BJ (cell line): ENCODE measurements at regions not wholly inside any gene's neighbourhood (a gene's known extent, or its start where the extent isn't known, plus 50 kb on each side); places are given as distances from the start of the nearest gene placed in this dataset.
"Not testable (repeated sequence)": the region's sequence is repeated elsewhere in the genome, so short reads cannot be mapped to it uniquely, and the experiment has no call there.

Experiments
- CTCF ChIA-PET: fragments of 350-600 bp; formaldehyde crosslinking; extraction: SDS; loops from one replicate; lab custom pipeline; 2021; ENCODE audit warnings: antibody characterized with exemption, inconsistent platforms; lab: Yijun Ruan, JAX
- POLR2A ChIA-PET: fragments of 300-600 bp; sonication (Branson Sonifier 250); formaldehyde crosslinking; extraction: SDS; loops from one replicate; lab custom pipeline; 2021; ENCODE audit warnings: antibody characterized with exemption; lab: Charles Lee
- DNase-seq: peaks from one replicate; pipeline ENCODE4 v3.0.0-alpha.2; 2011; ENCODE audit warnings: low read depth
- H3K27me3 ChIP-seq: 2 replicates; pipeline ENCODE4 v1.6.0; 2011; ENCODE audit warnings: low read length; ENCODE audit not compliant: control insufficient read depth, insufficient read depth
- H3K36me3 ChIP-seq: 2 replicates; pipeline ENCODE4 v1.5.1; 2011; ENCODE audit warnings: low read length; ENCODE audit not compliant: control insufficient read depth, insufficient read depth
- H3K4me3 ChIP-seq: 2 replicates; pipeline ENCODE4 v1.5.1; 2011; ENCODE audit warnings: low read depth, mild to moderate bottlenecking, control low read depth, low read length
- TF ChIP-seq, protein P1 (sequence below): IDR thresholded peaks from 2 replicates; pipeline ENCODE4 v1.5.1; 2011; ENCODE audit warnings: low read depth, mild to moderate bottlenecking, control low read depth, inconsistent platforms, low read length, moderate library complexity; ENCODE audit not compliant: insufficient read depth

DNA sequence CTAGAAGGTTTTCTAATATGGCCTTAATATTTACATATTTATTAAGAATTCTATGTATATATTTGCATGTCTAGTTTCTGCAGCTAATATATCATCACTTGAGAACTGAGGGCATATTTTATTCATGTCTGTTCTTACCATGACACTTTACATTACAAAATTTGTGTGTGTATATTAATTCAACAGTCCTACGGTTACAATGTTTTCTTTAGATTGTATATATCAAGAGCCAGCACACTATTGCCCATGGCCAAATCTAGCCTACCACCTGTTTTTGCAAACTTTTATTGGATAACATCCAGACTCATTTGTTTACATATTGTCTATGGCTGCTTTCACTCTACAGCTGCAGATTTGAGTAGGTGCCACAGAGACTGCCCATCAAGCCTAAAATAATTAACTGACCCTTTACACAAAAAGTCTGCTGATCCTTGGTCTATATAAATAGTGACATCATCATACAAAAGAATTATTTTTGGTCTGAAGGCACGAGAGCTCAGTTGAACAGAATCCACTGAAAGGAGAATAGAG is 577.4 kb upstream of the PBX1 start:
- Histone ChIP-seq H3K27me3 (no peaks in the 10 kb centered on the region), H3K36me3 (no peaks in the 10 kb centered on the region), H3K4me3 (no peak overlapping the region)
- CTCF ChIA-PET, result interaction anchor here (0.8 kb wide), 1 partner anchor 17 kb away, joined by 3 read pairs; no protein-coding TSS in a partner anchor
- DNase-seq, result no peak
- POLR2A ChIA-PET, result no interaction called here
- TF ChIP-seq, protein P1, sequence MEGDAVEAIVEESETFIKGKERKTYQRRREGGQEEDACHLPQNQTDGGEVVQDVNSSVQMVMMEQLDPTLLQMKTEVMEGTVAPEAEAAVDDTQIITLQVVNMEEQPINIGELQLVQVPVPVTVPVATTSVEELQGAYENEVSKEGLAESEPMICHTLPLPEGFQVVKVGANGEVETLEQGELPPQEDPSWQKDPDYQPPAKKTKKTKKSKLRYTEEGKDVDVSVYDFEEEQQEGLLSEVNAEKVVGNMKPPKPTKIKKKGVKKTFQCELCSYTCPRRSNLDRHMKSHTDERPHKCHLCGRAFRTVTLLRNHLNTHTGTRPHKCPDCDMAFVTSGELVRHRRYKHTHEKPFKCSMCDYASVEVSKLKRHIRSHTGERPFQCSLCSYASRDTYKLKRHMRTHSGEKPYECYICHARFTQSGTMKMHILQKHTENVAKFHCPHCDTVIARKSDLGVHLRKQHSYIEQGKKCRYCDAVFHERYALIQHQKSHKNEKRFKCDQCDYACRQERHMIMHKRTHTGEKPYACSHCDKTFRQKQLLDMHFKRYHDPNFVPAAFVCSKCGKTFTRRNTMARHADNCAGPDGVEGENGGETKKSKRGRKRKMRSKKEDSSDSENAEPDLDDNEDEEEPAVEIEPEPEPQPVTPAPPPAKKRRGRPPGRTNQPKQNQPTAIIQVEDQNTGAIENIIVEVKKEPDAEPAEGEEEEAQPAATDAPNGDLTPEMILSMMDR, result no peak

DNA sequence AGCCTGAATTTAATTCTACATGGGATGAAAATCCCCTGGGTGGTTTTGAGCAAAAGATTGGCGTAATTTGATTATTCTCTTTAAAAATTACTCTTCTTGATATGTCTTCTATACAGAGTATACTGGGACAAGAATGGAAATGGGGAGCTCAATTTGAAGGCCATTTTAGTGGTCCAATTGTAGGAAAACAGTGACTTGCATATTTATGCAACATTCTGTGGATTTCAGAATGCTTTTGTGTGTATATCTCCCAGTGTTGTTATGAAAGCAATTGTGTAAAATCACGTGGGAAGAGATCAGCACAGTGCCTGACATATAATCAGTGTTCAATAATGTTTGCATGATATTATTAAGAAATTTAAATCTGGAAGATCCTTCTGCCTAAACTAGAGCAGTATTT is 575.9 kb upstream of the PBX1 start:
- Histone ChIP-seq H3K4me3 (no peak overlapping the region), H3K27me3 (no peaks in the 10 kb centered on the region), H3K36me3 (no peaks in the 10 kb centered on the region)
- POLR2A ChIA-PET, result no interaction called here
- CTCF ChIA-PET, result no interaction called here
- TF ChIP-seq, protein P1, result no peak
- DNase-seq, result no peak

DNA sequence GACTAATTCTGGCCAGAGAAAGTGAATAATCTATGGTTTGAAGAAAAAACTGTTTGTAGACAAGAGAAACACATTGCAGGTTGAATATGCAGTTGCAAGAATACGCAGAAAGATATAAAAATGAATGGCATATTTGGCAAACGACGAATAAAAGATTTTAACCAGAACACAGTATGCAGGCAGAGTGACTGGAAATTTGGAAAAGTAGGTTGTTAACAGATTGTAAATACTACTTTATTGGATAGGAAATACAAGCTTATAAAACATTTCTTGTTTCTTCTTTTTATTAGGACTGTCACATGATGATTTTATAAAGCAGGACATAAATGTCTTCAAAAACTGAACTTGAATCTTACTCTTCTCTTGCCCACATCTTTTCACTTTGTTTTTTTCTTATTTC is 573.3 kb upstream of the PBX1 start:
- TF ChIP-seq, protein P1, result no peak
- ChIA-PET CTCF (no interaction called here), POLR2A (no interaction called here)
- DNase-seq, result no peak
- H3K36me3 ChIP-seq, result no peaks in the 10 kb centered on the region
- H3K4me3 ChIP-seq, result no peak overlapping the region
- no peaks in the 10 kb centered on the region for H3K27me3 ChIP-seq

DNA sequence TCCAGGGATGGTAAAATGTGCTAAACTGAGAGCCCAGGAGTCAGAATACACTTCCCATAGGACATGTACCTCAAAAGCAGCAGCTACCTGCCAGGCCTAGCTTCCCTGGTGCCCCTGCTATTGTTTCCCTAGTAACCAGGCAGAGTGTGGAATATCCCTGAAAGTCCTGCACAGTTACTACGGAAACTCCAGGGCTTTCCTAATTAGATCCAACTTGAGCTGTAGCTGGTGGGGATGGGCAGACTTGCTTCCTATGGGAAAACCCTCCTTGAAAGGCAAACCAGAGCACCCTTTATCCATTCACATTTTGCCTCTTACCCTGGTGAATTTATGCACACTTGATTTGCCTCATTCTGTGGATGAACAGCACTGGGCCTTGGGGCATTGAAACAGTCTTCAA is 559.9 kb upstream of the PBX1 start:
- H3K4me3 ChIP-seq, result no peak overlapping the region
- TF ChIP-seq, protein P1, result no peak
- H3K27me3 ChIP-seq, result no peaks in the 10 kb centered on the region
- no peak for DNase-seq
- ChIA-PET POLR2A (no interaction called here), CTCF (no interaction called here)
- no peaks in the 10 kb centered on the region for H3K36me3 ChIP-seq

DNA sequence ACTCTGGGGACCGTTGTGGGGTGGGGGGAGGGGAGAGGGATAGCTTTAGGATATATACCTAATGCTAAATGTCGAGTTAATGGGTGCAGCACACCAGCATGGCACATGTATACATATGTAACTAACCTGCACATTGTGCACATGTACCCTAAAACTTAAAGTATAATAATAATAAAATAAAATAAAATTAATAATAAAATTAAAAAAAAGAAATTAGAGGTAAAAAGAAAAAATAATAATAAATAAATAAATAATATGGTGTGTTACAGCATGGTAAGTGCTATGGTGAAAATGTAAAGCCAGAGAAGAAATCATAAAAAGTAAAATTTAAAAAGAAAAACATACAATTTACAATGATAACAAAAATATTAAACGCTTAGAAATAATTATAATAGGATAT is 552.8 kb upstream of the PBX1 start:
- H3K27me3 ChIP-seq, H3K36me3 ChIP-seq, POLR2A ChIA-PET, H3K4me3 ChIP-seq, DNase-seq, CTCF ChIA-PET: not testable (repeated sequence)

DNA sequence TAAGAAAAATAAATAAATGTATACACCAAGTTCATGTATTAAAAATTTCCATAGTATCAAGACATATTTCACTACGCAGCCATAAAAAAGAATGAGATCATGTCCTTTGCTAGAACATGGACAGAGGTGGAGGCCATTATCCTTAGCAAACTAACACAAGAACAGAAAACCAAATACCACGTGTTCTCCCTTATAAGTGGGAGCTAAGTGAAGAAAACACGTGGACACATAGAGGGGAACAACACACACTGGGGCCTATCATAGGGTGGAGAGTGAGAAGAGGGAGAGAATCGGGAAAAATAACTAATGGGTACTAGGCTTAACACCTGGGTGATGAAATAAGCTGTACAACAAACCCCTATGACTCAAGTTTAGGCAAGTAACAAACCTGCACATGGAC is 552.4 kb upstream of the PBX1 start:
- Histone ChIP-seq H3K4me3 (no peak overlapping the region), H3K36me3 (no peaks in the 10 kb centered on the region), H3K27me3 (no peaks in the 10 kb centered on the region)
- CTCF ChIA-PET, result no interaction called here
- POLR2A ChIA-PET, result no interaction called here
- no peak for DNase-seq
- TF ChIP-seq, protein P1, result no peak
